Stimulated activated naive B cell treated with anti-CD40 and anti-IgM and Interleukin-4, amounts not matched to agents 10 μg/mL and 1 μg/mL and 100 μg/mL, for 72 hours (primary cell): ENCODE measurements at regions not wholly inside any gene's neighbourhood (a gene's known extent, or its start where the extent isn't known, plus 50 kb on each side); places are given as distances from the start of the nearest gene placed in this dataset.
"Not testable (repeated sequence)": the region's sequence is repeated elsewhere in the genome, so short reads cannot be mapped to it uniquely, and the experiment has no call there.

Experiments
- ATAC-seq, 2 donors: fragments of 150-1000 bp; cut with Tn5 transposase; replicated peaks; 2 replicates each; pipeline ENCODE4 v1.10.0; 2021; ENCODE audit warnings: moderate library complexity in 1 of 2
- DNase-seq: peaks from one replicate; pipeline ENCODE4 v3.0.0; 2021
- H3K27ac Mint-ChIP-seq: one replicate; pipeline ENCODE4 v1.8.0; 2022; ENCODE audit warnings: mild to moderate bottlenecking, mixed read lengths
- H3K27me3 Mint-ChIP-seq, 2 donors: one replicate each; pipeline ENCODE4 v1.8.0; 2022; ENCODE audit warnings: mixed read lengths in 2 of 2
- H3K36me3 Mint-ChIP-seq, 2 donors: one replicate each; pipeline ENCODE4 v1.8.0; 2022; ENCODE audit warnings: mixed read lengths in 2 of 2, mild to moderate bottlenecking in 1 of 2
- H3K4me1 Mint-ChIP-seq, 2 donors: one replicate each; pipeline ENCODE4 v1.8.0; 2022; ENCODE audit warnings: mixed read lengths in 2 of 2, mild to moderate bottlenecking in 1 of 2
- H3K4me3 Mint-ChIP-seq, 2 donors: one replicate each; pipeline ENCODE4 v1.8.0; 2022; ENCODE audit warnings: mild to moderate bottlenecking in 2 of 2, mixed read lengths in 2 of 2, moderate library complexity in 1 of 2
- H3K9me3 Mint-ChIP-seq, 2 donors: one replicate each; pipeline ENCODE4 v1.8.0; 2022; ENCODE audit warnings: mixed read lengths in 2 of 2, mild to moderate bottlenecking in 1 of 2

GRCh38 chr19:21668072-21668773 is 99.2 kb downstream of the ZNF100 start:
- not testable (repeated sequence) for H3K27me3 Mint-ChIP-seq, H3K27ac Mint-ChIP-seq, DNase-seq, H3K36me3 Mint-ChIP-seq, H3K9me3 Mint-ChIP-seq, H3K4me3 Mint-ChIP-seq, H3K4me1 Mint-ChIP-seq, ATAC-seq

DNA sequence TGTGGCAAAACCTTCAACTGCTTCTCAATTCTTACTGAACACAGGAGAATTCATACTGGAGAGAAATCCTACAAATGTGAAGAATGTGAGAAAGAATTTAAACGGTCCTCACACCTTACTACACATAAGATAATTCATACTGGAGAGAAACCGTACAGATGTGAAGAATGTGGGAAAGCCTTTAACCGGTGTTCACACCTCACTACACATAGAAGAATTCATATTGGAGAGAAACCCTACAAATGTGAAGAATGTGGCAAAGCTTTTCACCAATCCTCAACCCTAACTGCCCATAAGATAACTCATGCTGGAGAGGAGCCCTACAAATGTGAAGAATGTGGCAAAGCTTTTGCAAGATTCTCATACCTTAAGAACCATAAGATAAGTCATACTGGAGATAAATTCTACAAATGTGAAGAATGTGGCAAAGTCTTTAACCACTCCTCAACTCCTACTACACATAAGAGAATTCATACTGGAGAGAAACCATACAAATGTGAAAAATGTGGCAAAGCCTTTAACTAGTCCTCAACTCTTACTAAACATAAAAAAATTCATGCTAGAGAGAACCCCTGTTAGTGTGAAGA is 111.7 kb downstream of the ZNF100 start:
- H3K27me3 Mint-ChIP-seq, result no peaks in the 10 kb centered on the region
- DNase-seq, result no peak
- H3K27ac Mint-ChIP-seq, result no peak overlapping the region
- no peaks in the 10 kb centered on the region for H3K4me1 Mint-ChIP-seq
- peaks cover 13 to 14% of the 10 kb centered on the region in 2 donors for H3K9me3 Mint-ChIP-seq
- no peak for ATAC-seq
- H3K36me3 Mint-ChIP-seq, result no peaks in the 10 kb centered on the region
- no peak overlapping the region for H3K4me3 Mint-ChIP-seq

DNA sequence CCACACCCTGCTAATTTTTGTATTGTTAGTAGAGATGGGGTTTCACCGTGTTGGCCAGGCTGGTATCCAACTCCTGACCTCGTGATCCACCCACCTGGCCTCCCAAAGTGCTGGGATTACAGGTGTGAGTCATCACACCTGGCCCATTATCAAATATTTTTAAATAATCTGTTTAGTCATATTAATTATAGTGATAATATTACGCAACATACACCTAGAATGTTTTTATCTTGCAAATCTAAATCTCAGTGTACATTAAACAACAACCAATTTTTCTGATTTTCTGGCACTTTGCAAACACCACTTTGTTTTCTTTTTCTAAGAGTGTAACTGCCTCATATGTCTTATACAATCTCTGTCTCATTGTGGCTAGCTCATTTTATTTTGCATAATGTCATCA is 115.9 kb downstream of the ZNF100 start:
- ATAC-seq, H3K27ac Mint-ChIP-seq: not testable (repeated sequence)
- H3K9me3 Mint-ChIP-seq, result peaks cover 23 to 28% of the 10 kb centered on the region in 2 donors

GRCh38 chr19:21638776-21639175 is 128.6 kb downstream of the ZNF100 start:
- Mint-ChIP-seq H3K4me1 (no peaks in the 10 kb centered on the region), H3K27ac (no peak overlapping the region), H3K9me3 (peaks cover 0 to 12% of the 10 kb centered on the region in 2 donors), H3K27me3 (no peaks in the 10 kb centered on the region), H3K4me3 (no peak overlapping the region), H3K36me3 (no peaks in the 10 kb centered on the region)
- no peak for DNase-seq
- no peak for ATAC-seq

More for the DNA sequence above, 115.9 kb downstream of the ZNF100 start:
- H3K4me3 Mint-ChIP-seq, H3K4me1 Mint-ChIP-seq, DNase-seq, H3K27me3 Mint-ChIP-seq, H3K36me3 Mint-ChIP-seq: not testable (repeated sequence)

- H3K27me3 Mint-ChIP-seq, result no peaks in the 10 kb centered on the region
Measured at GRCh38 chr19:21626924-21627697, 121.7 kb downstream of the ZNF429 start.

GRCh38 chr19:21626091-21626490 is 120.7 kb downstream of the ZNF429 start:
- H3K36me3 Mint-ChIP-seq, result no peaks in the 10 kb centered on the region
- no peak overlapping the region for H3K27ac Mint-ChIP-seq
- DNase-seq (no peak), ATAC-seq (no peak)
- H3K4me3 Mint-ChIP-seq, result no peak overlapping the region
- H3K9me3 Mint-ChIP-seq, result peaks cover 0 to 4% of the 10 kb centered on the region in 2 donors
- no peaks in the 10 kb centered on the region for H3K27me3 Mint-ChIP-seq
- no peaks in the 10 kb centered on the region for H3K4me1 Mint-ChIP-seq

More at GRCh38 chr19:21626924-21627697, 121.7 kb downstream of the ZNF429 start:
- Mint-ChIP-seq H3K36me3 (no peaks in the 10 kb centered on the region), H3K27ac (no peak overlapping the region), H3K4me1 (no peaks in the 10 kb centered on the region), H3K4me3 (no peak overlapping the region), H3K9me3 (peaks cover 0 to 4% of the 10 kb centered on the region in 2 donors)
- ATAC-seq (no peak), DNase-seq (no peak)

DNA sequence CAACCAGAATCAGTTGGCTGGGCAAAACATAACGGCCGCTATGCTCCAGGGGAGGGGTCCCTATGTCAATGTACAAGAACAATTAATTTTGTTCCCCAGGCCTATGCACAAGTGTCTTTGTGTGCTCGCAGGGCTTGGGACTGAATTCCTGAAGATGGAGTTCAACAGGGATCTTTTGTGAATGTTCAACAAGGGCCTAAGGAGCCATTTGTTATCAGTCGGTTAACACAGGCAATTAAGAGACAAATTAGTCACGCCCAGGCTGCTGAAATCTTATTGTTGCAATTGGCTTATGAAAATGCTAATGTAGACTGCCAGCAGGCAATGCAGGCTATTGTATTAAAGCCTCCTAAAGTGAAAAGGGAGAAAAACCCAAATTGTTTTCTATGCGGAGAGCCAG is 117.5 kb downstream of the ZNF429 start:
- no peak for ATAC-seq
- no peaks in the 10 kb centered on the region for H3K36me3 Mint-ChIP-seq
- peaks cover 0 to 3% of the 10 kb centered on the region in 2 donors for H3K9me3 Mint-ChIP-seq
- no peak overlapping the region for H3K4me3 Mint-ChIP-seq
- H3K27ac Mint-ChIP-seq, result no peak overlapping the region
- no peaks in the 10 kb centered on the region for H3K4me1 Mint-ChIP-seq
- DNase-seq, result no peak
- H3K27me3 Mint-ChIP-seq, result no peaks in the 10 kb centered on the region

DNA sequence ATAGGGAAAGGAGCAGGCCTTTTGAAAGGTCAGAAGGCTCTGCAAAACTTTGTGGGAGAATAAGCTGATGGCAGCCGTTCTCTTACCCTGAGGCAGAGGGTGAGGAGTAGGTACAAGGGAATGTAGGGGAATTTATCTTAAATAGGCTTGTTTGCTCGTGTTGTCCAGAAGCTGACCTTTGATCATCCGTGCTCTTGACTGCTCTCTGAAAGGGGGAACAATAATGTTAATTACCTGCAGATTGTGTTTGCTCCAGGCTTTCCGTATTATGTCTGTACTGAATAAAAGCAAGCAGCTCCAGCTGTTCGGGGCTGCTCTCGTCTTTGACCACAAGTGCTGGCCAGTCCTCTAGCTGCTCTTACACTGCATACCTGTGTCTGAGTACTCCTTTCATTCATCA is 116.3 kb downstream of the ZNF429 start:
- Mint-ChIP-seq H3K36me3 (no peaks in the 10 kb centered on the region), H3K4me1 (no peaks in the 10 kb centered on the region)

GRCh38 chr19:21617740-21618339 is 112.4 kb downstream of the ZNF429 start:
- no peaks in the 10 kb centered on the region for H3K4me1 Mint-ChIP-seq
- H3K27me3 Mint-ChIP-seq, result no peaks in the 10 kb centered on the region
- H3K9me3 Mint-ChIP-seq, result peaks cover 0 to 7% of the 10 kb centered on the region in 2 donors
- no peak for ATAC-seq
- DNase-seq, result no peak
- no peak overlapping the region for H3K4me3 Mint-ChIP-seq
- H3K27ac Mint-ChIP-seq, result no peak overlapping the region
- no peaks in the 10 kb centered on the region for H3K36me3 Mint-ChIP-seq

More for the DNA sequence above, 116.3 kb downstream of the ZNF429 start:
- H3K4me3 Mint-ChIP-seq, result no peak overlapping the region
- H3K9me3 Mint-ChIP-seq, result peaks cover 0 to 1% of the 10 kb centered on the region in 2 donors
- no peak overlapping the region for H3K27ac Mint-ChIP-seq
- DNase-seq (no peak), ATAC-seq (no peak)
- H3K27me3 Mint-ChIP-seq, result no peaks in the 10 kb centered on the region

DNA sequence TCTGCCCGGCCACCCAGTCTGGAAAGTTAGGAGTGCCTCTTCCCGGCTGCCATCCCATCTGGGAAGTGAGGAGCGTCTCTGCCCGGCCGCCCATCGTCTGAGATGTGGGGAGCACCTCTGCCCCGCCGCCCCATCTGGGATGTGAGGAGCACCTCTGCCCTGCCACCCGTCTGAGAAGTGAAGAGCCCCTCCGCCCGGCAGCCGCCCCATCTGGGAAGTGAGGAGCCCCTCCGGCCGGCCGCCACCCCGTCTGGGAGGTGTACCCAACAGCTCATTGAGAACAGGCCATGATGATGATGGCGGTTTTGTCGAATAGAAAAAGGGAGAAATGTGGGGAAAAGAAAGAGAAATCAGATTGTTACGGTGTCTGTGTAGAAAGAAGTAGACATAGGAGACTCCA is 109.4 kb downstream of the ZNF429 start:
- not testable (repeated sequence) for H3K4me3 Mint-ChIP-seq, H3K36me3 Mint-ChIP-seq, H3K27me3 Mint-ChIP-seq, H3K4me1 Mint-ChIP-seq, DNase-seq, H3K27ac Mint-ChIP-seq, H3K9me3 Mint-ChIP-seq, ATAC-seq

DNA sequence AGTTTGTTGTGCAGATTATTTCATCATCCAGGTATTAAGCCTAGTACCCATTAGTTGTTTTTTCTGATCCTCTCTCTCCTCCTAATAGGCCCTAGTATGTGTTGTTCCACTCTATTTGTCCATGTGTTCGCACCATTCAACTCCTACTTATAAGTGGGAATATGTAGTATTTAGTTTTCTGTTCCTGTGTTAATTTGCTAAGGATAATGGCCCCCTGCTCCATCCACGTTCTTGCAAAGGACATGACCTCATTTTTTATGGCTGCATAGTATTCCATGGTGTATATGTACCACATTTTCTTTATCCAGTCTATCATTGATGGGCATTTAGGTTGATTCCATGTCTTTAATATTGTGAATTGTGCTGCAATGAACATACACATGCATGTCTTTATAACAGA is 107.8 kb downstream of the ZNF429 start:
- not testable (repeated sequence) for H3K27ac Mint-ChIP-seq, H3K4me3 Mint-ChIP-seq, H3K4me1 Mint-ChIP-seq, ATAC-seq, H3K9me3 Mint-ChIP-seq, H3K27me3 Mint-ChIP-seq, DNase-seq, H3K36me3 Mint-ChIP-seq

DNA sequence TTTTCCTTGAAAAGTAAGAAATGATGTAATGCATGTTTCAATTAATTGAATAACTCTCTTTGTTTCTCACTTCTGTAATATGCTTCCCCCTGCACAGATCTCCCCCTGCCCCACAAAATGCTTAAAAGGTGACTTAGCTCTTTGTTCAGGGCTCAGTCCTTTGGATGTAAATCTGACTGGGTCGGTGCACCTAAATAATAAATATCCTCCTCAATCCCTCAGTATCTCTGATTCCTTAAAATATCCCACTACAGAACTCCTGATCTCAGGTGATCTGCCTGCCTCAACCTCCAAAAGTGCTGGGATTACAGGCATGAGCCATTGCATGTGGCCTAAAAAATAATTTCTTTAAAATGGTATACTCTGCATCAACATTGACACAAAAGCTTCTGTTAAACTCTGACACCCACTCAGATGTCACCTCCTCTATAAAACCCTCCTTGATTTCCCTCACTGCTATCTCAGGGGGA is 107.0 kb downstream of the ZNF429 start:
- ATAC-seq (no peak), DNase-seq (no peak)
- Mint-ChIP-seq H3K27me3 (no peaks in the 10 kb centered on the region), H3K4me3 (no peak overlapping the region), H3K36me3 (no peaks in the 10 kb centered on the region), H3K9me3 (peaks cover 0 to 6% of the 10 kb centered on the region in 2 donors), H3K27ac (no peak overlapping the region), H3K4me1 (no peaks in the 10 kb centered on the region)

- Mint-ChIP-seq H3K4me1 (no peaks in the 10 kb centered on the region), H3K9me3 (peaks cover 0 to 6% of the 10 kb centered on the region in 2 donors)
Measured at GRCh38 chr19:21611659-21612402, 106.4 kb downstream of the ZNF429 start.

DNA sequence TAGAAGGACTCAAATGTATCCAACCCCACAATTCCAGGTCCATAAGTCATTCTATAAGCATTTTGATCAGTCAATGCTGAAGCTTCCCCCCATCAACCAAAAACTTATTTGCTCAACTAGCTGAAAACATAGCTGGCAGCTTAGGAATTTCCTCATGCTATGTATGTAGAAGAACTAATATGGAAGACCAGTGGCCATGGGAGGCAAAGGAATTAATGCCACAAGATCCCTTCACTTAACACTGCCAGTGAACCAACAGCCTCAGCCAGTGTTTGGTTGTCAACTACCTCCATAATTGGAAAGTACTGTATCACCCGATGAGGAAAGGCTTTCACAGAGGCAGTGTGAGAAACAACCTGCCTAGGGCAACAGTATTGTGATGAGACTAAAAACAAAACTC is 105.4 kb downstream of the ZNF429 start:
- ATAC-seq (no peak), DNase-seq (no peak)
- no peak overlapping the region for H3K4me3 Mint-ChIP-seq
- H3K27ac Mint-ChIP-seq, result no peak overlapping the region
- H3K36me3 Mint-ChIP-seq, result no peaks in the 10 kb centered on the region
- no peaks in the 10 kb centered on the region for H3K27me3 Mint-ChIP-seq
- H3K4me1 Mint-ChIP-seq, result no peaks in the 10 kb centered on the region
- H3K9me3 Mint-ChIP-seq, result peaks cover 0 to 6% of the 10 kb centered on the region in 2 donors

More at GRCh38 chr19:21611659-21612402, 106.4 kb downstream of the ZNF429 start:
- no peak for ATAC-seq
- no peak overlapping the region for H3K4me3 Mint-ChIP-seq
- H3K36me3 Mint-ChIP-seq, result no peaks in the 10 kb centered on the region
- no peak for DNase-seq
- H3K27ac Mint-ChIP-seq, result no peak overlapping the region
- H3K27me3 Mint-ChIP-seq, result no peaks in the 10 kb centered on the region
